ENCODE measurements at regions not wholly inside any gene's neighbourhood (a gene's known extent, or its start where the extent isn't known, plus 50 kb on each side); places are given as distances from the start of the nearest gene placed in this dataset.

DNA sequence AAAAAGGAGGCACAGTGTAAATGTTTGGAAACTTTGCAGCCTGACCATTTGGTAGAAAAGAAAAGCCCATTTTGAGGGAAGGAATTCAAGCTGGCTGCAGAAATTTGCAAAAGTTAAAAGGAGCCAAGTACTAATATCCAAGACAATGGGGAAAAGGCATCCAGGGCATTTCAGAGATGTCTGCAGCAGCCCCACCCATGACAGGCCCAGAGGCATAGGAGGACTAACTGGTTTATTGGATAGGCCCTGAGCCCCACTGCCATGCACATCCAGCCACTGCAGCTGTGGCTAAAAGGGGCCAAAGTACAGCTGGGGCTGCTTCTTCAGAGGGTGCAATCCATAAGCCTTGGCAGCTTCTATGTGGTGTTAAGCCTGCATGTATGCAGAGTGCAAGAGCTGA is 104.9 kb downstream of the HS3ST1 start (continued):
- TF ChIP-seq, protein P1, sequence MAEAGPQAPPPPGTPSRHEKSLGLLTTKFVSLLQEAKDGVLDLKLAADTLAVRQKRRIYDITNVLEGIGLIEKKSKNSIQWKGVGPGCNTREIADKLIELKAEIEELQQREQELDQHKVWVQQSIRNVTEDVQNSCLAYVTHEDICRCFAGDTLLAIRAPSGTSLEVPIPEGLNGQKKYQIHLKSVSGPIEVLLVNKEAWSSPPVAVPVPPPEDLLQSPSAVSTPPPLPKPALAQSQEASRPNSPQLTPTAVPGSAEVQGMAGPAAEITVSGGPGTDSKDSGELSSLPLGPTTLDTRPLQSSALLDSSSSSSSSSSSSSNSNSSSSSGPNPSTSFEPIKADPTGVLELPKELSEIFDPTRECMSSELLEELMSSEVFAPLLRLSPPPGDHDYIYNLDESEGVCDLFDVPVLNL (CRISPR knock-in tag; IDR thresholded peaks at IDR 0.05; ENCODE audit: borderline replicate concordance, low read depth) = no peak

DNA sequence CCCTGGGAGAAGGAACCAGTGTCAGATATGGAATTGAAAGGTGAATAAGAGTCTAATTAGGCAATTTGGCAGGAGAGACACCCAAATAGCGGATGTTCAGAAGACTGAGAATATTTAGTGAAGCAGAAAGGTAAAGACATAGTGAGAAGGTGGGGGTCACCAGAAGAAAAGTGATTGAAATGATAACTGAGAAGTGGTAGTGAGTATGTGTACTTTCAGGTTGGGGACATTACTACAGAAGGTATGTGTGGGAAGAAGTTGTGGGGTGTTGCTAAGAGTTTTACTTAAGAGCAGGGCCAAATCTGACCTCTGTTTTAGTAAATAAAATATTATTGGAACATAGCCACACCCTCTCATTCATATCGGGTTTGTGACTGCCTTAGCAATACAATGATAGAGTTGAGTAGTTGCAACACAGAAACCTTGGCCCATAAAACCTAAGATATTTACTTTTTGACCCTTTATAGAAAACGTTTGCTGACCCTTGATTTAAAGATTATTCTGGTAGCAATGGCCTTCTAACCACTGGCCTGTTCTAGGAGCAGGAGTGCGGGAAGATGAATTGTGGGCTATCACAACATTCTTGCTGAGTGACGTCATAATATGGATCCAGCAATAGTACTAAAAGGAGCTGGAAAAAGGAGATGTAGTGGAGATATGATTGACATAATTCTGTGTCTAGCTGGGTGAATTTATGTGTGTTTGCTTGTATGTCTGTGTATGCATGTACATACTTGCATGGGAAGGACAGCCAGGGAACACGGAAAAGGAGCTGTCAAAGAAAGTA is 115.3 kb downstream of the HS3ST1 start:
- Mint-ChIP-seq H3K9me3 (peaks cover 92% of the 10 kb centered on the region), H3K4me1 (no peaks in the 10 kb centered on the region), H3K27ac (no peak overlapping the region), H3K27me3 (ENCODE audit: low read depth) (0 out of 2 replicates have a peak, but pooled peaks cover 4% of the 10 kb centered on the region), H3K36me3 (peaks cover 71% of the 10 kb centered on the region), H3K4me3 (no peak overlapping the region)
- CTCF ChIA-PET = no interaction called here
- no peak for DNase-seq (ENCODE audit: low spot score)
- TF ChIP-seq IRF2 (CRISPR knock-in tag; IDR thresholded peaks at IDR 0.05; ENCODE audit: borderline replicate concordance, low read depth) = no peak
- no peak for TF ChIP-seq RELA (CRISPR knock-in tag; IDR thresholded peaks at IDR 0.05; ENCODE audit: borderline replicate concordance)
- TF ChIP-seq RORB (CRISPR knock-in tag; IDR thresholded peaks at IDR 0.05) = no peak
- no peak for TF ChIP-seq HMGA2 (CRISPR knock-in tag; IDR thresholded peaks at IDR 0.05)
- no peak for TF ChIP-seq JUN (CRISPR knock-in tag; IDR thresholded peaks at IDR 0.05)
- ATAC-seq = no peak
- POLR2A ChIA-PET = no interaction called here

DNA sequence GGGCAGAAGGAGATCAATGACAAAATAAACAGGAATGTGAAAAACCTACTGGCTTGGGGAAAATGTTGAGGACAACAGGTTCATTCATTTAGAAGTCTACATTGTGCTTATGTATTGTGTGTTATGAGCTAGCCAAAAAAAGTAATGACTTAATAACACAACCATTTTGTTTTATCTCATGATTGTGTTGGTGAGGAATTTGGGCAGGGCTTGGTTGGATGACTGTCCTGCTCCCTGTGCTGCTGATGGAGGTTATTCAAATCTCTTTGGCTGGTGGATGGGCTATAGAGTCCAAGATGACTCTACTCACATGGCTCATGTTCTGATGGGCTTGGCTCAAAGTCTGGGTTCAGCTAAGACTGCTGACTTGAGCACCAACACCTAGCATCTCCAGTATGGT is 116.3 kb downstream of the HS3ST1 start:
- Mint-ChIP-seq H3K4me3 (no peak overlapping the region), H3K9me3 (peaks cover 91% of the 10 kb centered on the region), H3K27ac (no peak overlapping the region), H3K36me3 (peaks cover 69% of the 10 kb centered on the region), H3K27me3 (ENCODE audit: low read depth) (0 out of 2 replicates have a peak, but pooled peaks cover 4% of the 10 kb centered on the region), H3K4me1 (no peaks in the 10 kb centered on the region)
- TF ChIP-seq, protein P2, sequence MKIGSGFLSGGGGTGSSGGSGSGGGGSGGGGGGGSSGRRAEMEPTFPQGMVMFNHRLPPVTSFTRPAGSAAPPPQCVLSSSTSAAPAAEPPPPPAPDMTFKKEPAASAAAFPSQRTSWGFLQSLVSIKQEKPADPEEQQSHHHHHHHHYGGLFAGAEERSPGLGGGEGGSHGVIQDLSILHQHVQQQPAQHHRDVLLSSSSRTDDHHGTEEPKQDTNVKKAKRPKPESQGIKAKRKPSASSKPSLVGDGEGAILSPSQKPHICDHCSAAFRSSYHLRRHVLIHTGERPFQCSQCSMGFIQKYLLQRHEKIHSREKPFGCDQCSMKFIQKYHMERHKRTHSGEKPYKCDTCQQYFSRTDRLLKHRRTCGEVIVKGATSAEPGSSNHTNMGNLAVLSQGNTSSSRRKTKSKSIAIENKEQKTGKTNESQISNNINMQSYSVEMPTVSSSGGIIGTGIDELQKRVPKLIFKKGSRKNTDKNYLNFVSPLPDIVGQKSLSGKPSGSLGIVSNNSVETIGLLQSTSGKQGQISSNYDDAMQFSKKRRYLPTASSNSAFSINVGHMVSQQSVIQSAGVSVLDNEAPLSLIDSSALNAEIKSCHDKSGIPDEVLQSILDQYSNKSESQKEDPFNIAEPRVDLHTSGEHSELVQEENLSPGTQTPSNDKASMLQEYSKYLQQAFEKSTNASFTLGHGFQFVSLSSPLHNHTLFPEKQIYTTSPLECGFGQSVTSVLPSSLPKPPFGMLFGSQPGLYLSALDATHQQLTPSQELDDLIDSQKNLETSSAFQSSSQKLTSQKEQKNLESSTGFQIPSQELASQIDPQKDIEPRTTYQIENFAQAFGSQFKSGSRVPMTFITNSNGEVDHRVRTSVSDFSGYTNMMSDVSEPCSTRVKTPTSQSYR (CRISPR knock-in tag; IDR thresholded peaks at IDR 0.05) = no peak
- TF ChIP-seq, protein P3, sequence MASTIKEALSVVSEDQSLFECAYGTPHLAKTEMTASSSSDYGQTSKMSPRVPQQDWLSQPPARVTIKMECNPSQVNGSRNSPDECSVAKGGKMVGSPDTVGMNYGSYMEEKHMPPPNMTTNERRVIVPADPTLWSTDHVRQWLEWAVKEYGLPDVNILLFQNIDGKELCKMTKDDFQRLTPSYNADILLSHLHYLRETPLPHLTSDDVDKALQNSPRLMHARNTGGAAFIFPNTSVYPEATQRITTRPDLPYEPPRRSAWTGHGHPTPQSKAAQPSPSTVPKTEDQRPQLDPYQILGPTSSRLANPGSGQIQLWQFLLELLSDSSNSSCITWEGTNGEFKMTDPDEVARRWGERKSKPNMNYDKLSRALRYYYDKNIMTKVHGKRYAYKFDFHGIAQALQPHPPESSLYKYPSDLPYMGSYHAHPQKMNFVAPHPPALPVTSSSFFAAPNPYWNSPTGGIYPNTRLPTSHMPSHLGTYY (CRISPR knock-in tag; IDR thresholded peaks at IDR 0.05) = no peak
- TF ChIP-seq SOX15 (CRISPR knock-in tag; IDR thresholded peaks at IDR 0.05) (no peak), NR1H2 (CRISPR knock-in tag; IDR thresholded peaks at IDR 0.05) (no peak)
- TF ChIP-seq, protein P4, sequence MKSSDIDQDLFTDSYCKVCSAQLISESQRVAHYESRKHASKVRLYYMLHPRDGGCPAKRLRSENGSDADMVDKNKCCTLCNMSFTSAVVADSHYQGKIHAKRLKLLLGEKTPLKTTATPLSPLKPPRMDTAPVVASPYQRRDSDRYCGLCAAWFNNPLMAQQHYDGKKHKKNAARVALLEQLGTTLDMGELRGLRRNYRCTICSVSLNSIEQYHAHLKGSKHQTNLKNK (CRISPR knock-in tag; IDR thresholded peaks at IDR 0.05) = no peak
- TF ChIP-seq, protein P5, sequence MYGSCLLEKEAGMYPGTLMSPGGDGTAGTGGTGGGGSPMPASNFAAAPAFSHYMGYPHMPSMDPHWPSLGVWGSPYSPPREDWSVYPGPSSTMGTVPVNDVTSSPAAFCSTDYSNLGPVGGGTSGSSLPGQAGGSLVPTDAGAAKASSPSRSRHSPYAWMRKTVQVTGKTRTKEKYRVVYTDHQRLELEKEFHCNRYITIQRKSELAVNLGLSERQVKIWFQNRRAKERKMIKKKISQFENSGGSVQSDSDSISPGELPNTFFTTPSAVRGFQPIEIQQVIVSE (CRISPR knock-in tag; IDR thresholded peaks at IDR 0.05; ENCODE audit: borderline replicate concordance) = no peak
- ChIA-PET POLR2A (no interaction called here), CTCF (no interaction called here)
- no peak for DNase-seq (ENCODE audit: low spot score)
- no peak for ATAC-seq

DNA sequence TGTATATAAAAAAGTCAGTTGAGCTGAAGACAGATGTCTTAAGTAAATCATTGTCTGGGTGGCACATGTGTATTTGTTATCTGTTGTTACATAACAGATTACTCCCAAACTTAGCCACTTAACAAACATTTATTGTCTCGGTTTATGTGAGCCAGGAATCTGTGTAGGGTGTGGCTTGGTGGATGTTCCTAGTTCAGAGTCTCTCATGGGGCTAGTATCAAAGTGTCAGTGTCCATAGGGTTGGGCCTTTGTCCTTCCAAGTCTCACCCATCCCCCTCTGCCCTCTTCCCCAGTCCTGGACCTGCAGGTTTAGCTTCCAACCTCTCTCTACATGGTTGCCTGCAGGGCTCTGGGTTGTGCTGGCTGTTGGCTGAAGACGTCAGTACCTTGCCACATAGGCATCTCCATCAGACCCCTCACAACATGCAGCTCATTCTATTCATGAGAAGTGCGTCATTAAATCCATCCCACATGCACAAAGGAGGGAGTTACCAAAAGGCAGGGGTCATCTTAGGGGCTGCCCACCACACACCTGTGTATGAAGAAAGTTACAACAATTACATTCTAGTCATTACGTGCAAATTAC is 127.5 kb downstream of the HS3ST1 start:
- Mint-ChIP-seq H3K9me3 (peaks cover 75% of the 10 kb centered on the region), H3K4me1 (0 out of 2 replicates have a peak, but pooled peaks cover 5% of the 10 kb centered on the region), H3K27me3 (ENCODE audit: low read depth) (no peaks in the 10 kb centered on the region; the same call in 1 of the 2 replicates), H3K4me3 (no peak overlapping the region), H3K27ac (no peak overlapping the region), H3K36me3 (peaks cover 62% of the 10 kb centered on the region)
- POLR2A ChIA-PET = no interaction called here
- CTCF ChIA-PET = no interaction called here
- DNase-seq (ENCODE audit: low spot score) (no peak), ATAC-seq (no peak)
- TF ChIP-seq FOXJ3 (CRISPR knock-in tag; IDR thresholded peaks at IDR 0.05; ENCODE audit: borderline replicate concordance) (no peak), ZNF423 (CRISPR knock-in tag; IDR thresholded peaks at IDR 0.05) (no peak), FOXK1 (CRISPR knock-in tag; IDR thresholded peaks at IDR 0.05) (no peak), ZNF416 (CRISPR knock-in tag; IDR thresholded peaks at IDR 0.05) (no peak), CREB1 (CRISPR knock-in tag; IDR thresholded peaks at IDR 0.05) (no peak)
- TF ChIP-seq, protein P6, sequence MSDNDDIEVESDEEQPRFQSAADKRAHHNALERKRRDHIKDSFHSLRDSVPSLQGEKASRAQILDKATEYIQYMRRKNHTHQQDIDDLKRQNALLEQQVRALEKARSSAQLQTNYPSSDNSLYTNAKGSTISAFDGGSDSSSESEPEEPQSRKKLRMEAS (CRISPR knock-in tag; IDR thresholded peaks at IDR 0.05) = no peak
- TF ChIP-seq, protein P7, sequence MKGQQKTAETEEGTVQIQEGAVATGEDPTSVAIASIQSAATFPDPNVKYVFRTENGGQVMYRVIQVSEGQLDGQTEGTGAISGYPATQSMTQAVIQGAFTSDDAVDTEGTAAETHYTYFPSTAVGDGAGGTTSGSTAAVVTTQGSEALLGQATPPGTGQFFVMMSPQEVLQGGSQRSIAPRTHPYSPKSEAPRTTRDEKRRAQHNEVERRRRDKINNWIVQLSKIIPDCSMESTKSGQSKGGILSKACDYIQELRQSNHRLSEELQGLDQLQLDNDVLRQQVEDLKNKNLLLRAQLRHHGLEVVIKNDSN (CRISPR knock-in tag; IDR thresholded peaks at IDR 0.05) = no peak
